PC-9 (cell line): ENCODE measurements at regions not wholly inside any gene's neighbourhood (a gene's known extent, or its start where the extent isn't known, plus 50 kb on each side); places are given as distances from the start of the nearest gene placed in this dataset.

Source experiments
- EZH2 ChIP-seq: fragments of 200-600 bp; sonication (generic); IDR thresholded peaks from 2 replicates; pipeline ENCODE4 v1.8.0; 2017; ENCODE audit warnings: antibody characterized with exemption, low read depth
- TF ChIP-seq, protein P1 (sequence below): fragments of 200-600 bp; sonication (generic); conservative IDR thresholded peaks from 2 replicates; pipeline ENCODE4 v1.6.1; 2017; ENCODE audit warnings: mixed run types, antibody characterized with exemption, mild to moderate bottlenecking, moderate library complexity

DNA sequence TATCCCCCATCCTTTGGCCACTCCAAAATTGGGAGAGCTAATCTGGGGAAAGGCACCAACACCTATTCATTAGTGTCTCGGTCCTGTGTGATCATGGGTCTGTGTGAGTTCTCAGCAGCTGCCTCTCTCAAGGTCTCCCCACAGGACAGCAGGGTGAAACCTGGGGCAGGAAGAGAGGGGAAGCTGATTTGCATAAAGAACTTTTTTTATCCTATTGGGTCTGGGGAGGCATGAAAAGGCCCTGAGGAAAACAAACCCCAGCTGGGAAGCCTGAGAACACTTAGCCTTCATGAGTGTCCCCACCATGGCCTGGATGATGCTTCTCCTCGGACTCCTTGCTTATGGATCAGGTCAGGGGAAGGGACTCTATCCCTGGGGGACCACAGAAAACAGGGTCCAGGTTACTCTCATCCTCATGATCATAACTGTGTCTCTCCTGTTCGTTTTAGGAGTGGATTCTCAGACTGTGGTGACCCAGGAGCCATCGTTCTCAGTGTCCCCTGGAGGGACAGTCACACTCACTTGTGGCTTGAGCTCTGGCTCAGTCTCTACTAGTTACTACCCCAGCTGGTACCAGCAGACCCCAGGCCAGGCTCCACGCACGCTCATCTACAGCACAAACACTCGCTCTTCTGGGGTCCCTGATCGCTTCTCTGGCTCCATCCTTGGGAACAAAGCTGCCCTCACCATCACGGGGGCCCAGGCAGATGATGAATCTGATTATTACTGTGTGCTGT is 116.0 kb upstream of the TOP3B start:
- TF ChIP-seq, protein P1, sequence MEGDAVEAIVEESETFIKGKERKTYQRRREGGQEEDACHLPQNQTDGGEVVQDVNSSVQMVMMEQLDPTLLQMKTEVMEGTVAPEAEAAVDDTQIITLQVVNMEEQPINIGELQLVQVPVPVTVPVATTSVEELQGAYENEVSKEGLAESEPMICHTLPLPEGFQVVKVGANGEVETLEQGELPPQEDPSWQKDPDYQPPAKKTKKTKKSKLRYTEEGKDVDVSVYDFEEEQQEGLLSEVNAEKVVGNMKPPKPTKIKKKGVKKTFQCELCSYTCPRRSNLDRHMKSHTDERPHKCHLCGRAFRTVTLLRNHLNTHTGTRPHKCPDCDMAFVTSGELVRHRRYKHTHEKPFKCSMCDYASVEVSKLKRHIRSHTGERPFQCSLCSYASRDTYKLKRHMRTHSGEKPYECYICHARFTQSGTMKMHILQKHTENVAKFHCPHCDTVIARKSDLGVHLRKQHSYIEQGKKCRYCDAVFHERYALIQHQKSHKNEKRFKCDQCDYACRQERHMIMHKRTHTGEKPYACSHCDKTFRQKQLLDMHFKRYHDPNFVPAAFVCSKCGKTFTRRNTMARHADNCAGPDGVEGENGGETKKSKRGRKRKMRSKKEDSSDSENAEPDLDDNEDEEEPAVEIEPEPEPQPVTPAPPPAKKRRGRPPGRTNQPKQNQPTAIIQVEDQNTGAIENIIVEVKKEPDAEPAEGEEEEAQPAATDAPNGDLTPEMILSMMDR, result no peak
- no peak for TF ChIP-seq EZH2
